PC-3 (cell line): ENCODE measurements at regions not wholly inside any gene's neighbourhood (a gene's known extent, or its start where the extent isn't known, plus 50 kb on each side); places are given as distances from the start of the nearest gene placed in this dataset.

Experiments used
- EZH2 ChIP-seq: fragments of 300-600 bp; sonication (generic); IDR thresholded peaks from one replicate; pipeline ENCODE4 v1.6.1; 2017; ENCODE audit warnings: antibody characterized with exemption, mild to moderate bottlenecking, low read length; ENCODE audit not compliant: unreplicated experiment
- EZH2phosphoT487 ChIP-seq: fragments of 300-600 bp; sonication (generic); IDR thresholded peaks from 2 replicates; pipeline ENCODE4 v1.6.1; 2018; ENCODE audit warnings: mild to moderate bottlenecking, antibody characterized with exemption, low read length, borderline replicate concordance
- TF ChIP-seq, protein P1 (sequence below): fragments of 300-600 bp; sonication (generic); conservative IDR thresholded peaks from 2 replicates; pipeline ENCODE4 v1.5.1; 2017; ENCODE audit warnings: antibody characterized with exemption, low read depth, mild to moderate bottlenecking, low read length

DNA sequence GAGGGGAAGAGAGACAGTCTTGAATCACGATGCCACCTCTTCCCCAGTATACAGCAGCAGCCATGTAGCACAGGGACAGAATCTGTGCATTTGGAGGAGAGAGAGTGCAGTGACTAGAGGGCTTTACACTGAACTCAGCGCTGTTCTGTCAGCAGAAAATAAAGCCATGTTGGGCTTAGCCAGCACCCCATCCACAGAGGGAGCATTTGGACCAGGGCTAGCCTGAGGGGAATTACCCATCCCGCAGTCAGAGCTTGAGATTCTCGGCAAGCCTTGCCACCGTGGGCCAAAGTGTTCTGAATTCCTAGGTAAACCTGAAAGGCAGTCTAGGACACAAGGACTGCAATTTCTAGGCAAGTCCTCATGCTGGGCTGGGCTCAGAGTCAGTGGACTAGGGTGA, 120.4 kb upstream of the CNOT2 start:
- no peak for TF ChIP-seq EZH2
- TF ChIP-seq, protein P1, sequence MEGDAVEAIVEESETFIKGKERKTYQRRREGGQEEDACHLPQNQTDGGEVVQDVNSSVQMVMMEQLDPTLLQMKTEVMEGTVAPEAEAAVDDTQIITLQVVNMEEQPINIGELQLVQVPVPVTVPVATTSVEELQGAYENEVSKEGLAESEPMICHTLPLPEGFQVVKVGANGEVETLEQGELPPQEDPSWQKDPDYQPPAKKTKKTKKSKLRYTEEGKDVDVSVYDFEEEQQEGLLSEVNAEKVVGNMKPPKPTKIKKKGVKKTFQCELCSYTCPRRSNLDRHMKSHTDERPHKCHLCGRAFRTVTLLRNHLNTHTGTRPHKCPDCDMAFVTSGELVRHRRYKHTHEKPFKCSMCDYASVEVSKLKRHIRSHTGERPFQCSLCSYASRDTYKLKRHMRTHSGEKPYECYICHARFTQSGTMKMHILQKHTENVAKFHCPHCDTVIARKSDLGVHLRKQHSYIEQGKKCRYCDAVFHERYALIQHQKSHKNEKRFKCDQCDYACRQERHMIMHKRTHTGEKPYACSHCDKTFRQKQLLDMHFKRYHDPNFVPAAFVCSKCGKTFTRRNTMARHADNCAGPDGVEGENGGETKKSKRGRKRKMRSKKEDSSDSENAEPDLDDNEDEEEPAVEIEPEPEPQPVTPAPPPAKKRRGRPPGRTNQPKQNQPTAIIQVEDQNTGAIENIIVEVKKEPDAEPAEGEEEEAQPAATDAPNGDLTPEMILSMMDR = no peak
- TF ChIP-seq EZH2phosphoT487 = no peak
